ENCODE measurements at regions not wholly inside any gene's neighbourhood (a gene's known extent, or its start where the extent isn't known, plus 50 kb on each side); places are given as distances from the start of the nearest gene placed in this dataset.

DNA sequence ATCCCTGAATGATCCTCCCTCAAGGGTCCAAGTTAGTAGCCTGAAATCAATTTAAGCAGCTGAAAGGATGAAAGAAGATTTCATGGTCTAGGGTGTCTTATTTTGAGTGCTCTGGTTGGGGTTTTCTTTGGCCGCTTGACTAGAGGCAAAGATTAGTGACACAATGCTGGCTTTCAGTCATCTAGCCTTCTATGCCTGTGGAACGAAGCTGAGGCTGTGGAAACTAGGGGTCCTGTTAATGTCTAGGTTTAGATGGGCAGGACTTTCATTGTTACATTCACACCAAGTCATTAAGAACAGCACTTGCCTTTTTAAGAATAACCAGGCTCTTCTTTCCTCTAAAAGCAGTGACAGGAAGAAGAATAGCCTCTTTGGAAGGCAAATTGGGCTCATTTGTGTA is 253.8 kb upstream of the E2F7 start:
- Histone ChIP-seq H3K4me3 (no peak overlapping the region), H2AFZ (no peak overlapping the region; the same call in 1 of the 2 replicates), H3K4me1 (replicated peaks; ENCODE audit: insufficient read depth) (no peaks in the 10 kb centered on the region), H3F3A (ENCODE audit: insufficient read depth, low read depth) (no peaks in the 10 kb centered on the region), H3K9me3 (ENCODE audit: insufficient read depth, low read depth) (no peaks in the 10 kb centered on the region), H3K36me3 (ENCODE audit: low read depth) (no peaks in the 10 kb centered on the region), H3K27me3 (ENCODE audit: insufficient read depth, low read depth) (no peaks in the 10 kb centered on the region), H3K9me2 (ENCODE audit: insufficient read depth) (no peaks in the 10 kb centered on the region), H4K20me1 (ENCODE audit: insufficient read depth) (no peaks in the 10 kb centered on the region), H3K79me2 (ENCODE audit: low read depth) (no peaks in the 10 kb centered on the region), H3K27ac (no peak overlapping the region), H3K4me2 (no peak overlapping the region)
- intact Hi-C loops (cut with micrococcal nuclease; ENCODE audit: unreplicated experiment), result no loop called here
- CTCF ChIA-PET, result no interaction called here
- no peak for DNase-seq
- no peak for TF ChIP-seq CTCF (conservative IDR thresholded peaks at IDR 0.05)
- TF ChIP-seq EZH2 (IDR thresholded peaks at IDR 0.05; ENCODE audit: low read depth), result no peak
- BruUV-seq (replicated peaks), result no TSS peak
- POLR2A ChIA-PET (ENCODE audit: unreplicated experiment), result no interaction called here

GRCh38 chr12:77315407-77315806 is 250.0 kb upstream of the E2F7 start:
- Histone ChIP-seq H3K9me3 (ENCODE audit: insufficient read depth, low read depth) (no peaks in the 10 kb centered on the region), H3F3A (ENCODE audit: insufficient read depth, low read depth) (no peaks in the 10 kb centered on the region)
- no peak for TF ChIP-seq EZH2 (IDR thresholded peaks at IDR 0.05; ENCODE audit: low read depth)

DNA sequence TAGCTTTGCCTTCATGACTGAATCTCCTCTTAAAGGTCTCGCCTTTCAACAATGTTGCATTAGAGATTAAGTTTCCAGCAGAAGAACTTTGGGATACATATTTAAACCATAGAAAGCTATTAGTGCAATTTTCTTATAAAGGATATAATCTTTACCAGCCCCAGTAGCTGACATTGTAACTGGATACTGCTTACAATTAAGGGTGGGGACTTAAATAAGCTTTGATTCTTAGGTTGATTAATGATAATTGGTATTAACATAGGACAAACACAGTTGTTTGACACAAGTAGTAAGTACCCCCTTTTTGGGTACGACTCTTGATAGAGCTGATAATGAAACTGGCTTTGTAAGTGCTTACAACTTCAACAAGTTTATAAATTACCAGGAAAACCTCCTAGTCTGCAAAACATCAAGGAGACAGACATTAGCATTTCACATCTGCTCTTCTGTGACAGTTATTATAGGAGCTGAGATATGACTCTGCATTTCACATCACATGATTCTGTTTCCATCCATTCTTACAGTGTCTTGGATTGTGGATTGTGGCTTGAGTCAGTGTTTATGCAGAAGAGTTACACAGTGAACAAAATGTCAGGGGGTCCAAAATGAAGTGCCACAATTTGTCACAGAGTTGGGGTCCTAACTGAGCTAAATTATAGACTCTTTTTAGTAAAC is 249.1 kb upstream of the E2F7 start:
- no peaks in the 10 kb centered on the region for H3K9me3 ChIP-seq (ENCODE audit: insufficient read depth, low read depth)
- ChIA-PET POLR2A (ENCODE audit: unreplicated experiment) (no interaction called here), CTCF (no interaction called here)
- intact Hi-C loops (cut with micrococcal nuclease; ENCODE audit: unreplicated experiment), result no loop called here
- H3F3A ChIP-seq (ENCODE audit: insufficient read depth, low read depth), result no peaks in the 10 kb centered on the region
- no peak overlapping the region for H2AFZ ChIP-seq
- no peak overlapping the region for H3K4me2 ChIP-seq
- no peaks in the 10 kb centered on the region for H3K36me3 ChIP-seq (ENCODE audit: low read depth)
- H3K27ac ChIP-seq, result no peak overlapping the region
- no peak overlapping the region for H3K4me3 ChIP-seq
- no peaks in the 10 kb centered on the region for H3K27me3 ChIP-seq (ENCODE audit: insufficient read depth, low read depth)
- H3K79me2 ChIP-seq (ENCODE audit: low read depth), result no peaks in the 10 kb centered on the region
- DNase-seq, result no peak
- BruUV-seq (replicated peaks), result no TSS peak
- H3K9me2 ChIP-seq (ENCODE audit: insufficient read depth), result no peaks in the 10 kb centered on the region
- no peak for TF ChIP-seq EZH2 (IDR thresholded peaks at IDR 0.05; ENCODE audit: low read depth)
- TF ChIP-seq CTCF (conservative IDR thresholded peaks at IDR 0.05), result no peak
- H3K4me1 ChIP-seq (replicated peaks; ENCODE audit: insufficient read depth), result no peaks in the 10 kb centered on the region
- no peaks in the 10 kb centered on the region for H4K20me1 ChIP-seq (ENCODE audit: insufficient read depth)

More at GRCh38 chr12:77315407-77315806, 250.0 kb upstream of the E2F7 start:
- Histone ChIP-seq H2AFZ (no peak overlapping the region), H3K9me2 (ENCODE audit: insufficient read depth) (no peaks in the 10 kb centered on the region), H3K79me2 (ENCODE audit: low read depth) (no peaks in the 10 kb centered on the region), H3K27me3 (ENCODE audit: insufficient read depth, low read depth) (no peaks in the 10 kb centered on the region), H3K4me2 (no peak overlapping the region), H3K4me3 (no peak overlapping the region), H4K20me1 (ENCODE audit: insufficient read depth) (no peaks in the 10 kb centered on the region), H3K27ac (no peak overlapping the region), H3K36me3 (ENCODE audit: low read depth) (no peaks in the 10 kb centered on the region), H3K4me1 (replicated peaks; ENCODE audit: insufficient read depth) (no peaks in the 10 kb centered on the region)
- BruUV-seq (replicated peaks), result no TSS peak
- no peak for DNase-seq
- POLR2A ChIA-PET (ENCODE audit: unreplicated experiment), result interaction anchor here (0.7 kb wide), 1 partner anchor 1990 kb away, joined by 6 read pairs; no protein-coding TSS in a partner anchor
- intact Hi-C loops (cut with micrococcal nuclease; ENCODE audit: unreplicated experiment), result no loop called here
- CTCF ChIA-PET, result no interaction called here

DNA sequence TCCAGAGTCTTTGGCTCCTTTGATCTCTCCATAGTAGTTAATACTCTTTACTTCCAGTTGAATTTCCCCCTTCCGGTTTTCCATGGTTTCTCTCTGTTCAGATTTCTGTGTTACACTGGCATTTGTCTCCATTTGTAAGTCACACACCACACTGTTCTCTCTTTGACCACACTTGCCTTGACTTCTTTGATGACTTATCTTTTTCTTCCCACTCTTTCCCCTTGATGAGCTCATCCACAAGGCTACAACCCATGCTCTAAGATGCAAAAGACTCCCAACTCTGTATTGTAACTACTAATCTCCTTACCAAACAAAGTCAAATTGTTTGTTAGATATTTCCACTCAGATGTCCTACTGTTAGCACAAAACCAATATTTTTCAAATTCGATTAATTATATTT is 242.7 kb upstream of the E2F7 start:
- Histone ChIP-seq H4K20me1 (ENCODE audit: insufficient read depth) (no peaks in the 10 kb centered on the region), H3K9me3 (ENCODE audit: insufficient read depth, low read depth) (no peaks in the 10 kb centered on the region), H2AFZ (no peak overlapping the region), H3K4me3 (no peak overlapping the region), H3K9me2 (ENCODE audit: insufficient read depth) (no peaks in the 10 kb centered on the region; the same call in 1 of the 2 replicates), H3K4me2 (no peak overlapping the region), H3F3A (ENCODE audit: insufficient read depth, low read depth) (no peaks in the 10 kb centered on the region), H3K4me1 (replicated peaks; ENCODE audit: insufficient read depth) (no peaks in the 10 kb centered on the region), H3K36me3 (ENCODE audit: low read depth) (no peaks in the 10 kb centered on the region), H3K27ac (no peak overlapping the region), H3K27me3 (ENCODE audit: insufficient read depth, low read depth) (no peaks in the 10 kb centered on the region), H3K79me2 (ENCODE audit: low read depth) (no peaks in the 10 kb centered on the region)
- BruUV-seq (replicated peaks), result no TSS peak
- ChIA-PET CTCF (no interaction called here), POLR2A (ENCODE audit: unreplicated experiment) (no interaction called here)
- TF ChIP-seq EZH2 (IDR thresholded peaks at IDR 0.05; ENCODE audit: low read depth), result no peak
- intact Hi-C loops (cut with micrococcal nuclease; ENCODE audit: unreplicated experiment), result no loop called here
- no peak for DNase-seq
